ENCODE measurements at regions not wholly inside any gene's neighbourhood (a gene's known extent, or its start where the extent isn't known, plus 50 kb on each side); places are given as distances from the start of the nearest gene placed in this dataset.

DNA sequence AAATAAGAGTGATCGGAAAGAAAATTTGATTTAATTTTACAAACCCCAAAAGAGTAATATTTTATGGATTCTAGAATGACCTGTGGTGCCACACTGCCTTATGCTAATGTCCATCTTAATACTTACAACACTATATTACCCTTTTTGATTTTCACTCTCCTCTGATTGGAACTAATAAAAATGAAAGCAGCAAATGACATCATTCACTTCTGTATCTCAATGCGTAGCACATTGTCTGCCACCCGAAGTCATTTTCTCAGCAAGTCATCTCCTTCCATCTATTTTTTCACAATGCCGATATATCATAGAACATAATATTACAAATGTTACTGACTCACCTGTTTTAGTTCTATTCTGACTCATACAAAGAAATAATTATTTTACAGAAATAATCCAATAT is 127.5 kb upstream of the PCLO start:
- Histone ChIP-seq H3K9me2 (ENCODE audit: insufficient read depth) (no peaks in the 10 kb centered on the region), H3K27ac (no peak overlapping the region), H3F3A (ENCODE audit: insufficient read depth, low read depth) (no peaks in the 10 kb centered on the region), H3K4me3 (no peak overlapping the region), H3K4me2 (no peak overlapping the region), H3K27me3 (ENCODE audit: insufficient read depth, low read depth) (no peaks in the 10 kb centered on the region), H3K79me2 (ENCODE audit: low read depth) (no peaks in the 10 kb centered on the region), H3K36me3 (ENCODE audit: low read depth) (no peaks in the 10 kb centered on the region), H3K4me1 (replicated peaks; ENCODE audit: insufficient read depth) (no peaks in the 10 kb centered on the region), H3K9me3 (ENCODE audit: insufficient read depth, low read depth) (no peaks in the 10 kb centered on the region), H2AFZ (no peak overlapping the region), H4K20me1 (ENCODE audit: insufficient read depth) (no peaks in the 10 kb centered on the region)
- intact Hi-C loops (cut with micrococcal nuclease; ENCODE audit: unreplicated experiment), result no loop called here
- TF ChIP-seq EZH2 (IDR thresholded peaks at IDR 0.05; ENCODE audit: low read depth) (no peak), CTCF (conservative IDR thresholded peaks at IDR 0.05) (no peak)
- no TSS peak for BruUV-seq (replicated peaks)
- POLR2A ChIA-PET (ENCODE audit: unreplicated experiment), result interaction anchor here (0.6 kb wide), 1 partner anchor 401 kb away, joined by 3 read pairs; no protein-coding TSS in a partner anchor
- CTCF ChIA-PET, result no interaction called here
- no peak for DNase-seq

DNA sequence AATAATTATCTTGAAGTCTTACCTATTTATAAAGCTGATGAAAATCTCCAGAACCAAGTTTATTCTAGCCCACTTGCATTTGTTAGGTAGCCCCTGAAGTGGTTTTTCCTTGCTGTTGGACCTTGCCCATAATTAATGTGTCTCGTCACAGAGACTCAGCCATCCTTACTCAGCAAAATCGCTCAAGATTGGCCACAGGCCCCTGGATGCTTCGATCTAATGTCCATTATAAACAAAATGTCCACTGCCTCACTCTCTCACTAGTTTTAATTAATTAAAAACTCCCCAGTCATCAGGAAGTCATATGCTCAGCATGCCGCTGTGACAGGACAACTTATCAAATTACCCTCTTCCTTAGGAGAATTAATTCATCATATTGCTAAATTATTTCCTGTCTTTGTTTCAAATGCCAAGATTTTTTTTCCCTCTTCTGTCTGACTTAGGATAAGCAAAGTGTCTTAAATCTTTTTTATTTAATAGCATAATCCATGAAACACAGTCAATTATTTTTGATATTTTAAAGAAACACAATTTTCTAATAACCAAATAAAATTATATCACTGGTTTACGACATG is 126.8 kb upstream of the PCLO start:
- no peak overlapping the region for H3K27ac ChIP-seq
- no peak for TF ChIP-seq CTCF (conservative IDR thresholded peaks at IDR 0.05)
- TF ChIP-seq EZH2 (IDR thresholded peaks at IDR 0.05; ENCODE audit: low read depth), result no peak
- no TSS peak for BruUV-seq (replicated peaks)
- H4K20me1 ChIP-seq (ENCODE audit: insufficient read depth), result no peaks in the 10 kb centered on the region
- DNase-seq, result no peak
- CTCF ChIA-PET, result no interaction called here
- H3K36me3 ChIP-seq (ENCODE audit: low read depth), result no peaks in the 10 kb centered on the region
- H3K79me2 ChIP-seq (ENCODE audit: low read depth), result no peaks in the 10 kb centered on the region
- H2AFZ ChIP-seq, result no peak overlapping the region
- POLR2A ChIA-PET (ENCODE audit: unreplicated experiment), result no interaction called here
- H3K4me3 ChIP-seq, result no peak overlapping the region
- H3K4me2 ChIP-seq, result no peak overlapping the region
- H3K9me3 ChIP-seq (ENCODE audit: insufficient read depth, low read depth), result no peaks in the 10 kb centered on the region
- intact Hi-C loops (cut with micrococcal nuclease; ENCODE audit: unreplicated experiment), result no loop called here
- H3K4me1 ChIP-seq (replicated peaks; ENCODE audit: insufficient read depth), result no peaks in the 10 kb centered on the region
- H3K9me2 ChIP-seq (ENCODE audit: insufficient read depth), result no peaks in the 10 kb centered on the region
- no peaks in the 10 kb centered on the region for H3F3A ChIP-seq (ENCODE audit: insufficient read depth, low read depth)
- no peaks in the 10 kb centered on the region for H3K27me3 ChIP-seq (ENCODE audit: insufficient read depth, low read depth)

DNA sequence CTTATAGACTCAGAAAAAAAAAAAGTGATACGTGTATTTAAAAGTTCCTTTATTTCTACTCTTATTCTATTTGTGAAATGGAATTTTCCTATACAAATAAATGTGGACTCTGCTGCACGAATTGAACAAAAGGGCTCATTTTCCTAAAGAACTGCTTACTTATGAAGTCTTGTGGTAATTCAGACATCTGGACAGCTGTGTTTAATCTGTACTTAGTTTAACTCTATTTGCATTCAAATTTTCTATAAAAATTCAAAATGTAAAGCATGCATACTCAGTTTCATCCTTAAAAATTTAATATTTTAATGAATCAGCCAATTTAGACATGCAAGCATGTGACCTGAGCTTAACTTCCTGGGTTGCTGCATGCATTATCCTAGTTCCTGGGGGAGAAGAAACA is 118.0 kb upstream of the PCLO start:
- no peaks in the 10 kb centered on the region for H3K27me3 ChIP-seq (ENCODE audit: insufficient read depth, low read depth)
- no peaks in the 10 kb centered on the region for H3K79me2 ChIP-seq (ENCODE audit: low read depth)
- no peaks in the 10 kb centered on the region for H4K20me1 ChIP-seq (ENCODE audit: insufficient read depth)
- no peaks in the 10 kb centered on the region for H3K36me3 ChIP-seq (ENCODE audit: low read depth)
- no peak overlapping the region for H3K4me3 ChIP-seq
- H3K4me2 ChIP-seq, result no peak overlapping the region
- no peaks in the 10 kb centered on the region for H3F3A ChIP-seq (ENCODE audit: insufficient read depth, low read depth)
- H3K27ac ChIP-seq, result no peak overlapping the region
- ChIA-PET CTCF (no interaction called here), POLR2A (ENCODE audit: unreplicated experiment) (no interaction called here)
- no peaks in the 10 kb centered on the region for H3K4me1 ChIP-seq (replicated peaks; ENCODE audit: insufficient read depth)
- BruUV-seq (replicated peaks), result no TSS peak
- H2AFZ ChIP-seq, result no peak overlapping the region
- H3K9me3 ChIP-seq (ENCODE audit: insufficient read depth, low read depth), result 0 out of 2 replicates have a peak, but pooled peaks cover 5% of the 10 kb centered on the region
- H3K9me2 ChIP-seq (ENCODE audit: insufficient read depth), result no peaks in the 10 kb centered on the region; the same call in 1 of the 2 replicates
- intact Hi-C loops (cut with micrococcal nuclease; ENCODE audit: unreplicated experiment), result no loop called here
- no peak for DNase-seq
- no peak for TF ChIP-seq CTCF (conservative IDR thresholded peaks at IDR 0.05)
